ENCODE measurements at regions not wholly inside any gene's neighbourhood (a gene's known extent, or its start where the extent isn't known, plus 50 kb on each side); places are given as distances from the start of the nearest gene placed in this dataset.

GRCh38 chr3:127123533-127123932, 69.4 kb upstream of the PRR23E start:
- TF ChIP-seq CTCF (IDR thresholded peaks at IDR 0.05) (no peak), EZH2 (IDR thresholded peaks at IDR 0.05) (no peak)
